ENCODE measurements at regions not wholly inside any gene's neighbourhood (a gene's known extent, or its start where the extent isn't known, plus 50 kb on each side); places are given as distances from the start of the nearest gene placed in this dataset.
"Not testable (repeated sequence)": the region's sequence is repeated elsewhere in the genome, so short reads cannot be mapped to it uniquely, and the experiment has no call there.

- TF ChIP-seq, protein P1, sequence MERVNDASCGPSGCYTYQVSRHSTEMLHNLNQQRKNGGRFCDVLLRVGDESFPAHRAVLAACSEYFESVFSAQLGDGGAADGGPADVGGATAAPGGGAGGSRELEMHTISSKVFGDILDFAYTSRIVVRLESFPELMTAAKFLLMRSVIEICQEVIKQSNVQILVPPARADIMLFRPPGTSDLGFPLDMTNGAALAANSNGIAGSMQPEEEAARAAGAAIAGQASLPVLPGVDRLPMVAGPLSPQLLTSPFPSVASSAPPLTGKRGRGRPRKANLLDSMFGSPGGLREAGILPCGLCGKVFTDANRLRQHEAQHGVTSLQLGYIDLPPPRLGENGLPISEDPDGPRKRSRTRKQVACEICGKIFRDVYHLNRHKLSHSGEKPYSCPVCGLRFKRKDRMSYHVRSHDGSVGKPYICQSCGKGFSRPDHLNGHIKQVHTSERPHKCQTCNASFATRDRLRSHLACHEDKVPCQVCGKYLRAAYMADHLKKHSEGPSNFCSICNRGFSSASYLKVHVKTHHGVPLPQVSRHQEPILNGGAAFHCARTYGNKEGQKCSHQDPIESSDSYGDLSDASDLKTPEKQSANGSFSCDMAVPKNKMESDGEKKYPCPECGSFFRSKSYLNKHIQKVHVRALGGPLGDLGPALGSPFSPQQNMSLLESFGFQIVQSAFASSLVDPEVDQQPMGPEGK (CRISPR knock-in tag; IDR thresholded peaks at IDR 0.05; ENCODE audit: borderline replicate concordance): no peak
- no peak for TF ChIP-seq ISL1 (CRISPR knock-in tag; IDR thresholded peaks at IDR 0.05)
- TF ChIP-seq ZFP30 (CRISPR knock-in tag; IDR thresholded peaks at IDR 0.05): no peak
- no peak for TF ChIP-seq ZNF8 (CRISPR knock-in tag; IDR thresholded peaks at IDR 0.05)
- TF ChIP-seq ZNF70 (CRISPR knock-in tag; IDR thresholded peaks at IDR 0.05): no peak
Measured at GRCh38 chr3:89925976-89926375, 818.6 kb downstream of the EPHA3 start (continued).

- TF ChIP-seq BACH2 (CRISPR knock-in tag; IDR thresholded peaks at IDR 0.05; ENCODE audit: borderline replicate concordance) (no peak), CSRNP3 (CRISPR knock-in tag; IDR thresholded peaks at IDR 0.05) (no peak), ZNF8 (CRISPR knock-in tag; IDR thresholded peaks at IDR 0.05) (no peak), TOX (CRISPR knock-in tag; IDR thresholded peaks at IDR 0.05; ENCODE audit: borderline replicate concordance) (no peak), ARNTL (CRISPR knock-in tag; IDR thresholded peaks at IDR 0.05; ENCODE audit: borderline replicate concordance, low read depth) (no peak), ZFP30 (CRISPR knock-in tag; IDR thresholded peaks at IDR 0.05) (no peak), TCF4 (CRISPR knock-in tag; IDR thresholded peaks at IDR 0.05; ENCODE audit: borderline replicate concordance) (no peak), CSDC2 (CRISPR knock-in tag; IDR thresholded peaks at IDR 0.05) (no peak)
- TF ChIP-seq, protein P1 (CRISPR knock-in tag; IDR thresholded peaks at IDR 0.05; ENCODE audit: borderline replicate concordance): no peak
- no peak for ATAC-seq
Measured at GRCh38 chr3:89932882-89933281, 825.5 kb downstream of the EPHA3 start.

- not testable (repeated sequence) for ATAC-seq
Measured at GRCh38 chr3:89944461-89944860, 837.0 kb downstream of the EPHA3 start.

DNA sequence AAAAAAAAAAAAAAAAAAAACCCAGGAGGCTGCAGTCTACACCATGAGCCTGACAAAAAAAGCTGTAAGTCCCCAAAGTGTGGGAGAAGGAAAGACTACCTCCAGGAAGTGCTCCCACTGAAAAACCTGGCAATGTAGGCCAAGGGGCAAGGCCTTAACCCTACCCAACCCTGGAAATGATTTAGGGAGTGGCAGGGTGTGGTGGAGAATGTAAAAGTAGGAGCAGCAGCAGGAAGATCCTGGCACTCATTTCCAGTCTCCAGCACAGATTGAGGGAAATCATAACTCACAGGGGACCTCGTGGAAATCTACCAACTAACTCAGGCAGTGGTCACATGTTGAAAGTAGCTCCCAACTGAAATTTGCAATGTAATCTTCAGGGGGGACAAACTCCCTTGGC is 839.5 kb downstream of the EPHA3 start:
- ATAC-seq: no peak
- TF ChIP-seq OSR1 (CRISPR knock-in tag; IDR thresholded peaks at IDR 0.05): no peak
- no peak for TF ChIP-seq ZFP30 (CRISPR knock-in tag; IDR thresholded peaks at IDR 0.05)
- no peak for TF ChIP-seq TCF4 (CRISPR knock-in tag; IDR thresholded peaks at IDR 0.05; ENCODE audit: borderline replicate concordance)
- no peak for TF ChIP-seq ARNTL (CRISPR knock-in tag; IDR thresholded peaks at IDR 0.05; ENCODE audit: borderline replicate concordance, low read depth)
- no peak for TF ChIP-seq CSDC2 (CRISPR knock-in tag; IDR thresholded peaks at IDR 0.05)
- TF ChIP-seq ESRRG (CRISPR knock-in tag; IDR thresholded peaks at IDR 0.05): no peak

DNA sequence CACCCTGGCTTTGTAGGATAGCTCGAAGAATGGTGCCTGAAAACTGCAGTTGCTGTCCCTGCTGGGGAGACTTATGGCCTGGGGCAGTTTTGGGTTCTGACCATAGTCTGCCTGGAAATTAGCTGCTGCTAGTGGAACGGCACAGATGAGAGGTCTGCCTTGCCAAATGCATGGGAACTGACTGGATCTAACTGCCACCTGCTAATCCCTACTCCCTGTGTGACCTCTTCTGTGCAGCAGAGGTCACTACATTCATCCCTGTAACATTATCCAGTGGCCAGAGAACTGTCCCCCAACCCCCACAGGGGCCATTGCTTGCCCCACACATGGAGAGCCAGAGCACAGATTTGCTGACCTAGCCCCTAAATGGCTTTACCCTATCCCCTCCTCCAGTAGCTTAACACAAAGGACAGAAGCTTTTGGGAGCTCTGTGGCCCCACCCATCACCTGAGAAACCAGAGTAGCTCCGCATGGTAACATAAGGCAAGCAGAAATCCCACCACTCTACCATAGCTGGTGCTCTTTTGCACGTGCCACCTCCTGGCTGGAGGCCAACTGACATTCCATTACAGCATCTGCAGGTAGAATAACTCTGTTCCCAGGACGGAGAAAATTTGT is 840.0 kb downstream of the EPHA3 start:
- TF ChIP-seq, protein P2, sequence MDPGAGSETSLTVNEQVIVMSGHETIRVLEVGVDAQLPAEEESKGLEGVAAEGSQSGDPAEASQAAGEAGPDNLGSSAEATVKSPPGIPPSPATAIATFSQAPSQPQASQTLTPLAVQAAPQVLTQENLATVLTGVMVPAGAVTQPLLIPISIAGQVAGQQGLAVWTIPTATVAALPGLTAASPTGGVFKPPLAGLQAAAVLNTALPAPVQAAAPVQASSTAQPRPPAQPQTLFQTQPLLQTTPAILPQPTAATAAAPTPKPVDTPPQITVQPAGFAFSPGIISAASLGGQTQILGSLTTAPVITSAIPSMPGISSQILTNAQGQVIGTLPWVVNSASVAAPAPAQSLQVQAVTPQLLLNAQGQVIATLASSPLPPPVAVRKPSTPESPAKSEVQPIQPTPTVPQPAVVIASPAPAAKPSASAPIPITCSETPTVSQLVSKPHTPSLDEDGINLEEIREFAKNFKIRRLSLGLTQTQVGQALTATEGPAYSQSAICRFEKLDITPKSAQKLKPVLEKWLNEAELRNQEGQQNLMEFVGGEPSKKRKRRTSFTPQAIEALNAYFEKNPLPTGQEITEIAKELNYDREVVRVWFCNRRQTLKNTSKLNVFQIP (CRISPR knock-in tag; IDR thresholded peaks at IDR 0.05; ENCODE audit: borderline replicate concordance, low read depth): no peak
- TF ChIP-seq ESRRG (CRISPR knock-in tag; IDR thresholded peaks at IDR 0.05) (no peak), TSHZ2 (CRISPR knock-in tag; IDR thresholded peaks at IDR 0.05) (no peak), OSR1 (CRISPR knock-in tag; IDR thresholded peaks at IDR 0.05) (no peak), TOX (CRISPR knock-in tag; IDR thresholded peaks at IDR 0.05; ENCODE audit: borderline replicate concordance) (no peak), GLIS3 (CRISPR knock-in tag; IDR thresholded peaks at IDR 0.05) (no peak), ZNF8 (CRISPR knock-in tag; IDR thresholded peaks at IDR 0.05) (no peak)

More for the DNA sequence above, 840.0 kb downstream of the EPHA3 start:
- ATAC-seq: no peak

All from SK-N-SH treated with all-trans-retinoic acid at 6 μM for 48 hours (cell line).